GM23338 (cell line): ENCODE measurements at regions not wholly inside any gene's neighbourhood (a gene's known extent, or its start where the extent isn't known, plus 50 kb on each side); places are given as distances from the start of the nearest gene placed in this dataset.

Source experiments
- ATAC-seq: fragments of 200-7000 bp; cut with Tn5 transposase; 3 replicates; pipeline ENCODE4 v1.9.1; 2020
- DNase-seq: peaks from one replicate; pipeline ENCODE4 v3.0.0-alpha.2; 2015; ENCODE audit warnings: low spot score
- H2AFZ ChIP-seq: fragments of 200-600 bp; sonication (generic); 2 replicates; pipeline ENCODE4 v1.8.0; 2016; ENCODE audit warnings: antibody characterized with exemption, mild to moderate bottlenecking, moderate library complexity
- H3F3A ChIP-seq: fragments of 200-600 bp; sonication (generic); replicated peaks from 2 replicates; pipeline ENCODE4 v1.8.0; 2017; ENCODE audit warnings: antibody characterized with exemption, mixed run types, low read depth
- H3K27ac ChIP-seq: fragments of 200-600 bp; sonication (generic); 2 replicates; pipeline ENCODE4 v1.6.1; 2016; ENCODE audit warnings: low read depth
- H3K27me3 ChIP-seq: fragments of 200-600 bp; sonication (generic); 2 replicates; pipeline ENCODE4 v1.8.0; 2016; ENCODE audit warnings: mild to moderate bottlenecking, mixed run types, moderate library complexity; ENCODE audit not compliant: insufficient read depth
- H3K36me3 ChIP-seq: fragments of 200-600 bp; sonication (generic); 2 replicates; pipeline ENCODE4 v1.8.0; 2016; ENCODE audit warnings: mild to moderate bottlenecking; ENCODE audit not compliant: insufficient read depth
- H3K4me1 ChIP-seq: fragments of 200-600 bp; sonication (generic); 2 replicates; pipeline ENCODE4 v1.8.0; 2016; ENCODE audit warnings: mild to moderate bottlenecking, moderate library complexity; ENCODE audit not compliant: insufficient read depth
- H3K4me2 ChIP-seq: fragments of 200-600 bp; sonication (generic); 2 replicates; pipeline ENCODE4 v1.7.1; 2017; ENCODE audit warnings: mixed run types
- H3K4me3 ChIP-seq: fragments of 200-600 bp; sonication (generic); 2 replicates; pipeline ENCODE4 v1.6.1; 2016; ENCODE audit warnings: mixed run types
- H3K79me2 ChIP-seq: fragments of 200-600 bp; sonication (generic); replicated peaks from 2 replicates; pipeline ENCODE4 v1.8.0; 2017; ENCODE audit warnings: mild to moderate bottlenecking; ENCODE audit not compliant: insufficient read depth
- H3K9me2 ChIP-seq: fragments of 200-600 bp; sonication (generic); 2 replicates; pipeline ENCODE4 v1.8.0; 2017; ENCODE audit not compliant: insufficient read depth
- H4K20me1 ChIP-seq: fragments of 200-600 bp; sonication (generic); replicated peaks from 2 replicates; pipeline ENCODE4 v1.8.0; 2017; ENCODE audit warnings: mild to moderate bottlenecking; ENCODE audit not compliant: insufficient read depth
- H3K27ac Mint-ChIP-seq: 2 replicates; pipeline ENCODE4 v1.8.0; 2020; ENCODE audit warnings: inconsistent platforms, mild to moderate bottlenecking, moderate library complexity, mixed read lengths
- H3K27me3 Mint-ChIP-seq: 3 replicates; pipeline ENCODE4 v1.8.0; 2022; ENCODE audit warnings: low read depth, mild to moderate bottlenecking, moderate library complexity, mixed read lengths, inconsistent platforms; ENCODE audit not compliant: insufficient read depth, poor library complexity
- H3K36me3 Mint-ChIP-seq: 3 replicates; pipeline ENCODE4 v1.8.0; 2021; ENCODE audit warnings: low read depth, mild to moderate bottlenecking, inconsistent platforms, moderate library complexity, mixed read lengths
- H3K4me1 Mint-ChIP-seq: 3 replicates; pipeline ENCODE4 v1.8.0; 2020; ENCODE audit warnings: mild to moderate bottlenecking, inconsistent platforms, mixed read lengths
- H3K4me3 Mint-ChIP-seq: 3 replicates; pipeline ENCODE4 v1.8.0; 2021; ENCODE audit warnings: moderate library complexity, mild to moderate bottlenecking, inconsistent platforms, mixed read lengths
- H3K9me3 Mint-ChIP-seq: 3 replicates; pipeline ENCODE4 v1.8.0; 2020; ENCODE audit warnings: moderate library complexity, mild to moderate bottlenecking, inconsistent platforms, mixed read lengths
- CREB1 ChIP-seq: fragments of 250-450 bp; sonication (Bioruptor Pico); IDR thresholded peaks from 2 replicates; pipeline ENCODE4 v1.5.0; 2020; ENCODE audit warnings: low read depth, mild to moderate bottlenecking, moderate library complexity
- CTCF ChIP-seq, 2 experiments: fragments of 200-600 bp in 1 of 2; sonication (generic) in 1 of 2; conservative IDR thresholded peaks; 2 replicates each; pipeline versions ENCODE4 v1.5.1 to v1.6.1; 2016 to 2017; ENCODE audit warnings: antibody characterized with exemption in 2 of 2, low read depth in 2 of 2, mild to moderate bottlenecking in 2 of 2, moderate library complexity in 1 of 2
- EZH2 ChIP-seq: fragments of 200-600 bp; sonication (generic); IDR thresholded peaks from one replicate; pipeline ENCODE4 v1.8.0; 2017; ENCODE audit warnings: antibody characterized with exemption, mild to moderate bottlenecking, low read depth; ENCODE audit not compliant: unreplicated experiment
- EZH2phosphoT487 ChIP-seq: fragments of 200-600 bp; sonication (generic); IDR thresholded peaks from one replicate; pipeline ENCODE4 v1.8.1; 2018; ENCODE audit warnings: antibody characterized with exemption; ENCODE audit not compliant: unreplicated experiment
- JUNB ChIP-seq: IDR thresholded peaks from one replicate; pipeline ENCODE4 v1.6.1; 2016; ENCODE audit warnings: antibody characterized with exemption; ENCODE audit not compliant: unreplicated experiment
- REST ChIP-seq: IDR thresholded peaks from one replicate; pipeline ENCODE4 v1.6.1; 2018; ENCODE audit warnings: antibody characterized with exemption; ENCODE audit not compliant: unreplicated experiment
- STAT1 ChIP-seq: IDR thresholded peaks from one replicate; pipeline ENCODE4 v1.6.1; 2016; ENCODE audit warnings: antibody characterized with exemption; ENCODE audit not compliant: unreplicated experiment
- ZNF114 ChIP-seq: fragments of 250-450 bp; sonication (Bioruptor Pico); IDR thresholded peaks from 2 replicates; pipeline ENCODE4 v1.5.0; 2020; ENCODE audit warnings: mild to moderate bottlenecking, moderate library complexity
- ZNF462 ChIP-seq: fragments of 250-450 bp; sonication (Bioruptor Pico); IDR thresholded peaks from 2 replicates; pipeline ENCODE4 v1.5.0; 2020; ENCODE audit warnings: mild to moderate bottlenecking, moderate library complexity

- H3K4me1 Mint-ChIP-seq, result no peaks in the 10 kb centered on the region; the same call in 2 of the 3 replicates
- no peak overlapping the region for H3K4me3 Mint-ChIP-seq
- Histone ChIP-seq H3K4me2 (no peak overlapping the region), H3K27ac (no peak overlapping the region), H3K79me2 (no peaks in the 10 kb centered on the region), H4K20me1 (no peaks in the 10 kb centered on the region), H3F3A (no peaks in the 10 kb centered on the region), H3K4me3 (no peak overlapping the region), H3K9me2 (peaks cover 18% of the 10 kb centered on the region), H3K4me1 (no peaks in the 10 kb centered on the region), H3K27me3 (no peaks in the 10 kb centered on the region), H3K36me3 (no peaks in the 10 kb centered on the region), H2AFZ (no peak overlapping the region)
- peaks cover 4% of the 10 kb centered on the region for H3K27me3 Mint-ChIP-seq
- no peaks in the 10 kb centered on the region for H3K36me3 Mint-ChIP-seq
- H3K9me3 Mint-ChIP-seq, result no peaks in the 10 kb centered on the region
- no peak for DNase-seq
- no peak for ATAC-seq
- TF ChIP-seq JUNB, result no peak
- no peak for TF ChIP-seq STAT1
- H3K27ac Mint-ChIP-seq, result no peak overlapping the region
Measured at GRCh38 chr12:105954951-105955931, 183.5 kb downstream of the NUAK1 start.

- Histone ChIP-seq H3K36me3 (no peaks in the 10 kb centered on the region), H3K27me3 (no peaks in the 10 kb centered on the region), H2AFZ (no peak overlapping the region), H3K4me3 (no peak overlapping the region), H3F3A (no peaks in the 10 kb centered on the region), H3K27ac (no peak overlapping the region), H4K20me1 (no peaks in the 10 kb centered on the region), H3K4me2 (no peak overlapping the region), H3K9me2 (peaks cover 18% of the 10 kb centered on the region), H3K4me1 (no peaks in the 10 kb centered on the region), H3K79me2 (no peaks in the 10 kb centered on the region)
- Mint-ChIP-seq H3K27me3 (peaks cover 4% of the 10 kb centered on the region), H3K4me1 (no peaks in the 10 kb centered on the region; the same call in 2 of the 3 replicates), H3K36me3 (no peaks in the 10 kb centered on the region), H3K4me3 (no peak overlapping the region), H3K9me3 (no peaks in the 10 kb centered on the region), H3K27ac (no peak overlapping the region)
- DNase-seq (no peak), ATAC-seq (no peak)
- TF ChIP-seq EZH2phosphoT487 (no peak), EZH2 (no peak), CTCF (conservative IDR thresholded peaks at IDR 0.05; ENCODE audit: low read depth in 2 of 2) (no peak), REST (no peak), STAT1 (no peak), ZNF114 (CRISPR knock-in tag) (no peak), JUNB (no peak), ZNF462 (CRISPR knock-in tag) (no peak), CREB1 (no peak)
Measured at GRCh38 chr12:105955976-105956375, 182.8 kb downstream of the NUAK1 start.
